ENCODE measurements at regions not wholly inside any gene's neighbourhood (a gene's known extent, or its start where the extent isn't known, plus 50 kb on each side); places are given as distances from the start of the nearest gene placed in this dataset.

DNA sequence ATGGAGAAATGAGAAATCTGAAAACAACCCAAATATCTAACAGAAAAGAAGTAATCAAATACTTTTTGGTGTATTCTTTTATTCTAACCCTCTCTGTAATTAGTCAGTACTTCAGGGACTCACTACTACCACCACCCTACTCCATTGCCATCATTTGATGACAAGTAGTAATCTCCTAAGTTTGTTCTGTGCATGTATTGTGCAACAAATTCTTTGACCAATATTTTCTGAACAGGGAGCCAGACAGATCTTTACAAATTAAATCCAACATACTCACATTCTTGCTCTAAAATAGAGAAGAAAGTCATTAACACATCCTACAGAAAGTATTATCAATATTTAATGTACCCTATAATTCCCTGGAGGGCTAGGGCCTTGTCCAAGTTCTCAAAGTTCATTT lies 1416.4 kb downstream of the DSC3 start:
- in situ Hi-C loops (cut with HindIII; ENCODE audit: low pct_unique_long_range_greater_than_20kb, low sequenced_read_pairs): no loop called here
- no peak for TF ChIP-seq JUND (IDR thresholded peaks at IDR 0.05; ENCODE audit: low read depth)
- no peak for DNase-seq (ENCODE audit: low read depth in 1 of 2, low spot score in 1 of 2)

DNA sequence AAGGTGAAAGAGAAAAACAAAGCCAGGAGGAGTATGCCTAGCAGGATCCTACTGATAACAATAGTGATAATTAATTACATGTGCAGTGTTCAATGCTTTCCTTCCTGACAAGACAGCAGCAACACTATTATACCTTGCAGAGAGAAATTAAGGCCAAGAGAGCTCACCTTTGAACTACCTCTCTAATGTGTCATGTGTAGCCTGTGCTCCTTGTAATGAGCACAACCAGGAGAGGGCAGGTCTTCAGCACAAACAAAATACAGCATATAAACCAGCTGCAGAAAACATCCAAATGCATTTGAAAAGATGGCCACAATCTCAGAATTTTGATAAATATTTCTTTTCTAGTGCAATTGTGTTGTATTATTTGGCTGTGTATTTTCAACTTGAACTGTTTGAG lies 1425.7 kb downstream of the DSC3 start:
- DNase-seq (ENCODE audit: low read depth in 1 of 2, low spot score in 1 of 2): no peak
- in situ Hi-C loops (cut with HindIII; ENCODE audit: low pct_unique_long_range_greater_than_20kb, low sequenced_read_pairs): no loop called here
- no peak for TF ChIP-seq JUND (IDR thresholded peaks at IDR 0.05; ENCODE audit: low read depth)

DNA sequence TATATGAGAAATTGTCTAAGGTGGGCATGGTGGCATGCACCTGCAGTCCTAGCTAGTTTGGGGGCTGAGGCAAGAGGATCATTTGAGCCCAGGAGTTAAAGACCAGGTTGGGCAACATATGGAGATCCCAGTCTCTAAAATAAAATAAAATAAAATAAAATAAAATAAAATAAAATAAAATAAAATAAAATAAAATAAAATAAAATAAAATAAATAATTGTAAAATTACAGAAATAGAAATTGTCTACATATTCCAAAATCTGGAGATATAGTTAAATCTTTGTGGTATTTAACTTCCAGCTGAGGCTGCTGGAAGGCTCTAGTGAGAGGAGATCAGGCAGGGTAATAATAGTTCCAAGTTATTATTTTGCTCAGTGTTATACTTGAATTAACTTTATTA lies 1432.1 kb upstream of the CDH2 start:
- in situ Hi-C loops (cut with HindIII; ENCODE audit: low pct_unique_long_range_greater_than_20kb, low sequenced_read_pairs): no loop called here
- no peak for DNase-seq (ENCODE audit: low read depth in 1 of 2, low spot score in 1 of 2)
- TF ChIP-seq JUND (IDR thresholded peaks at IDR 0.05; ENCODE audit: low read depth): no peak

DNA sequence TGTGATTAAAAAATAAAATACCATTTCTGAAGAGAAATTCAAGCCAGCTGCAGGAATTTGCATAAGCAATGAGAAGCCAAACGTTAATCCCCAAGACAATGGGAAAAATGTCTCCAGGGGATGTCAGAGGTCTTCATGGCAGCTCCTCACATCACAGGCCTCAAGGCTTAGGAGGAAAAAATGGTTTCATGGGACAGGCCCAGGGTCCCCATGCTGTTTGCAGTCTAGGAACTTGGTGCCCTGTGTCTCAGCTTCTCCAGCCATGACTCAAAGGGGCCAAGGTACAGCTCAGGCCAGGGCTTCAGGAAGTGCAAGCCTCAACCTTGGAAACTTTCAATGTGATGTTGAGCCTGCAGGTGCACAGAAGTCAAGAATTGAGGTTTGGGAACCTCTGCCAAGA lies 1428.4 kb upstream of the CDH2 start:
- TF ChIP-seq JUND (IDR thresholded peaks at IDR 0.05; ENCODE audit: low read depth): no peak
- no peak for DNase-seq (ENCODE audit: low read depth in 1 of 2, low spot score in 1 of 2)
- in situ Hi-C loops (cut with HindIII; ENCODE audit: low pct_unique_long_range_greater_than_20kb, low sequenced_read_pairs): no loop called here

DNA sequence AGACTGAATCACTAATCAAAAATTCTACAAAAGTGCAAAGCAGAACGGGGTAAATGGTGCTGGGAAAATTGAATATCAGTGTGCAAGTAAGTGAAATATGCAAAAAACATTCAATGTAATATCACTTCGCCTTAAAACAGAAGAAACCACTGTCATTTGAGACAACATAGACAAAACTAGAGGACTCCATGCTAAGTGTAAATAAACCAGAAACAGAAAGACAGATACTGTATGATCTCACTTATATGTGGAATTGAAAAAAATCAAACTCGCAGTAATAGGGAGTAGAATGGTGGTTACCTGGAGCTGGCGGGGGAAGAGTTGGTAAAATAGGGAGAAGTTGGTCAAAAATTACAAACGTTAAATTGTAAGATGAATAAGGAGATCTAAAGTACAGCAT lies 1420.0 kb upstream of the CDH2 start:
- no peak for TF ChIP-seq JUND (IDR thresholded peaks at IDR 0.05; ENCODE audit: low read depth)
- no peak for DNase-seq (ENCODE audit: low read depth in 1 of 2, low spot score in 1 of 2)
- in situ Hi-C loops (cut with HindIII; ENCODE audit: low pct_unique_long_range_greater_than_20kb, low sequenced_read_pairs): no loop called here

DNA sequence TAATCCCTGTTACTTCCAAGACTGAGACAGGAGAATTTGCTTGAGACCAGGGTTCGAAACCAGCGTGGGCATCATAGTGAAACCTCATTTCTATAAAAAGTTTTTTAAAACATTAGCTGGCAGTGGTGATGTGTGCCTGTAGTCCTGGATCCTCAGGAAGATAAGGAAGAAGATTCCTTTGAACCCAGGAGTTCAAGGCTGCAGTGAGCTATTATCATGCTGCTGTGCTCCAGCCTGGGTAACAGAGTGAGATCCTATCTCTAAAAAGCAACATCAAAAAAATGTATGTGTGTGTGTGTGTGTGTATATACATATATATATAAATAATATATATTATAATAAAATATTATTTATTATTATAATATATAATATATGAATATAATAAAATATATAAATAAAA lies 1417.6 kb upstream of the CDH2 start:
- in situ Hi-C loops (cut with HindIII; ENCODE audit: low pct_unique_long_range_greater_than_20kb, low sequenced_read_pairs): no loop called here
- no peak for TF ChIP-seq JUND (IDR thresholded peaks at IDR 0.05; ENCODE audit: low read depth)
- DNase-seq (ENCODE audit: low read depth in 1 of 2, low spot score in 1 of 2): no peak

DNA sequence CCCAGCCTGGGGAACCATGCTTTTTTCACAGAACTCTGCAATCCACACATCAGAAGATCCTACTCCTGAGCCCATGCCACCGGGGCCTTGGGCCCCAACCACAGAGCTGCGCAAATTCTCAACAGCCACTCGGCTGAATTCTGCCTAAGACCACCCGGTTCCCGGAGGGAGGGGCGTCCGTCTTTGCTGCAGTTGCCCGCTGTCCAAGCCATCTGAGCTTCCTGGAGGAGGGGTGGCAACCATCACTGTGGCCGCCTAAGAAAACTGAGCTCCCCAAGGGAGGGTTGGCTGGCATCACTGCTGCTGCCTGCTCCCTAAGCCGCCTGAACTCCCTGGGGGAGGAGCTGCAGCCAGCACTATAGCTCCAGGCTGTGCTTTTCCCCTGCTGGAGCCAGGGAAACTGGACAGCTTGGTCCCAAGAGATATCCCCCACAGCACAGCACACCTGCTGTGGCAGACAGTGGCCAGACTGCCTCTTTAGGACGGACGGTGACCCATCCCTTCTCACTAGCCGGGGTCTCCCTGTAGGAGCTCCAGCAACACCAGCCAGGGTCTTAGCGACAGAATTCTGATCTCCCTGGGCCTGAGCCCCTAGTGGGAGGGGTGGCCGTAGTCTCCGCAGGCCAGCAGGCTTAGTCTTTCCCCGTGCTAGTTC lies 1411.6 kb upstream of the CDH2 start:
- in situ Hi-C loops (cut with HindIII; ENCODE audit: low pct_unique_long_range_greater_than_20kb, low sequenced_read_pairs): no loop called here
- TF ChIP-seq JUND (IDR thresholded peaks at IDR 0.05; ENCODE audit: low read depth): no peak
- DNase-seq (ENCODE audit: low read depth in 1 of 2, low spot score in 1 of 2): no peak

DNA sequence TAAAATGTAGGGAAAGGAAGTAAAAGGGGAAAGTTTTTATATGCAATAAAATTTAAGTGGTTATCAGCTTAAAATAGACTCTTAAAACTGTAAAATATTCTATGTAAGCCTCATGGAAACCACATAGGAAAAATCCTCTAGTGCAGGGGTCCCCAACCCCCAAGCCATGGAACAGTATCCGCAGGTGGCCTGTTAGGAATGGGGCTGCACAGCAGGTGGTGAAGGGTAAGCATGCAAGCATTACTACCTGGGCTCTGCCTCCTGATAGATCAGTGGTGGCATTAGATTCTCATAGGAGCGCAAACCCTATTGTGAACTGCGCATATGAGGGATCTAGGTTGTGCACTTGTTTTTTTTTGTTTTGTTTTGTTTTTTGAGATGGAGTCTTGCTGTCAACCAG lies 1409.3 kb upstream of the CDH2 start:
- in situ Hi-C loops (cut with HindIII; ENCODE audit: low pct_unique_long_range_greater_than_20kb, low sequenced_read_pairs): no loop called here
- no peak for DNase-seq (ENCODE audit: low read depth in 1 of 2, low spot score in 1 of 2)
- TF ChIP-seq JUND (IDR thresholded peaks at IDR 0.05; ENCODE audit: low read depth): no peak

DNA sequence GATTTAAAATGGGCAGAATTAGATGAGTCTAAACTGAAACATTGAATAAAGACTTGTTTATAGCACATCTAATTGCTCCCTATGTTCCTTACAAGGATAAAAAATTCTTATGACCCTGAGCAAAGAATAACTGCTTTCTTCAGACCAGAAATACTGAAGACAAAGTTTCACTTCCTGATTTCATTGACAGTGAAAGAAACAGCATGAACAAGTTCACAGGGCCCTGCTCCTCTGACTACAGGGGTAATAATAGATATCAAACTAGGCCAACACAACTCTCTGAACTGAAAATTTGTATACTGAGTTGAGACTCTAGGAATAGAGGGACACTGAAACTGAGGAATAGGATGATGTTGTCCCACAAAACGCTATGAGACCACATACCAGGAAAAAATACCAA lies 1383.3 kb upstream of the CDH2 start:
- in situ Hi-C loops (cut with HindIII; ENCODE audit: low pct_unique_long_range_greater_than_20kb, low sequenced_read_pairs): no loop called here
- no peak for DNase-seq (ENCODE audit: low read depth in 1 of 2, low spot score in 1 of 2)
- no peak for TF ChIP-seq JUND (IDR thresholded peaks at IDR 0.05; ENCODE audit: low read depth)

DNA sequence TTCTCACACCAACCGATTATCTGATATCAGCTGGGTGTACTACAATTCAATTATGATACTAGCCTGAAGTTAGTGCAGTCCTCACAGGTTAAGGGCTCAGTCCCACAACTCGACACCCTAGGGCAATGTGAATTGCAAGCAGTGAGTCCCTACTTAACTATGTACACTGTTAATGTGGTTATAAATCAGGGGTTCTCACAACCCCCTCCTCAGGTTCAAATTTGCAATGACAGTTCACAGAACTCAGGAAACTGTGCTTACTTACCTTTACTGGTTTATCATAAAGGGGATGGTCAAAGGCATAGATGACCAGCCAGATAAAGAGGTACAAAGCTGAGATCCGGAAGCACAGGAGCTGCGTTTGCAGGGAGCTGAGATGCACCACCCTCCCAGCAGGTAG lies 1379.1 kb upstream of the CDH2 start:
- TF ChIP-seq JUND (IDR thresholded peaks at IDR 0.05; ENCODE audit: low read depth): no peak
- no peak for DNase-seq (ENCODE audit: low read depth in 1 of 2, low spot score in 1 of 2)
- in situ Hi-C loops (cut with HindIII; ENCODE audit: low pct_unique_long_range_greater_than_20kb, low sequenced_read_pairs): no loop called here

DNA sequence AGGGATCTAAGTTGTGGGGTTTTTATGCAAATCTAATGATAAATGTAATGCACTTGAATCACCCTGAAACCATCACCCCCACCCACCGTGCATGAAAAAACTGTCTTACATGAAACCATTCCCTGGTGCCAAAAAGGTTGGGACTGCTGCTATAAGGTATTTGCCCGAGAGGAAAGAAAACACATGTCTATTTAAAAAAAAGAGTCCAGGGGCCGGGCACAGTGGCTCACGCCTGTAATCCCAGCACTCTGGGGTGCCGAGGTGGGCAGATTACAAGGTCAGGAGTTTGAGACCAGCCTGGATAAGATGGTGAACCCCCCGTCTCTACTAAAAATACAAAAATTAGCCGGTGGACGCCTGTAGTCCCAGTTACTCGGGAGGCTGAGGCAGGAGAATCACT lies 1372.8 kb upstream of the CDH2 start:
- DNase-seq (ENCODE audit: low read depth in 1 of 2, low spot score in 1 of 2): no peak
- no peak for TF ChIP-seq JUND (IDR thresholded peaks at IDR 0.05; ENCODE audit: low read depth)
- in situ Hi-C loops (cut with HindIII; ENCODE audit: low pct_unique_long_range_greater_than_20kb, low sequenced_read_pairs): no loop called here

DNA sequence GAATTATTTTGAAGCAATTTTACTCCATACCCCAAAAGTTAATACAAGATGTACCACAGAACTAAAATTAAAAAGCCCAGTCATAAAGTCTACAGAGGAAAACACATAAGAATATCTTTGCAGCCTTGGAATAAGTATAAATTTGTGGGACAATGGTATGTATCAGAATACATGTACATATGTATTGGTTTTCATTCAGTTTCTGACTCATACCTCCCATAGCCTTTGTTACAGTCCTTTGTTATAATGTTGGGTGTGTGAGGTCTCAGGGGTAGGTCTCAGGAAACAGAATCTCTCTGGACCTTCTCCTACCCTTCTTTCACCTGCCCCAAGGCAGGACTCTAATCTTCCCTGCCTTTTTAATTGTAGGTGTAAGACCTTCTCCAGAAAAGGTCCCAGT lies 1370.7 kb upstream of the CDH2 start:
- no peak for TF ChIP-seq JUND (IDR thresholded peaks at IDR 0.05; ENCODE audit: low read depth)
- in situ Hi-C loops (cut with HindIII; ENCODE audit: low pct_unique_long_range_greater_than_20kb, low sequenced_read_pairs): no loop called here
- DNase-seq (ENCODE audit: low read depth in 1 of 2, low spot score in 1 of 2): no peak

DNA sequence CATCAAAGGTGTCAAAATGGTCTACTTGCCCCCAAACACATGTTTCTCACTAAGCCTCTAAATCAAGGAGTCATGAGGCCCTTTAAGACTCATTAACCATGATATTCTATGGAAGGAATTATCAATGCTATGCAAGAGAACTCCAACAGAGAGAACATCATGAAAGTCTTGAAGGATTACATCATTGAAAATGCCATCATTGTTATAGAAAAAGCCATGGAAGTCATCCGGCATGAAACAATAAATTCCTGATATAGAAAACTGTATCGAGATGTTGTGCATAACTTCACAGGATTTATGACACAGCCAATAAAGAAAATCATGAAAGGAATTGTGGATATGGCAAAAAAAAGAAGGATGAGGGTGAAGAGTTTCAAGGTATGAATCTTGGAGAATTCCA lies 1363.6 kb upstream of the CDH2 start:
- TF ChIP-seq JUND (IDR thresholded peaks at IDR 0.05; ENCODE audit: low read depth): no peak
- no peak for DNase-seq (ENCODE audit: low read depth in 1 of 2, low spot score in 1 of 2)
- in situ Hi-C loops (cut with HindIII; ENCODE audit: low pct_unique_long_range_greater_than_20kb, low sequenced_read_pairs): no loop called here

DNA sequence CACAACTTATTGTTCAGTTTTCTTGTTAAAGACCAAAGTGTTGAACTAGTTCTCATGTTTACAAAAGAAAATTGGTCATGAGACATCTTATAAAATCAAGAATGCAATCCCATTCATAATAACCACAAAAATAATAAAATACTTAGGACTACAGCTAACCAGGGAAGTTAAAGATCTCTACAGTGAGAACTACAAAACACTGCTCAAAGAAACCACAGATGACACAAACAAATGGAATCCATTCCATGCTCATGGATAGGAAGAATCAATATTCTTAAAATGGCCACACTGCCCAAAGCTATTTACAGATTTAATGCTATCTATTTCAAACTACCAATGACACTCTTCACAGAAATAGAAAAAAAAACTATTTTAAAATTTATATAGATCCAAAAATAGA lies 1354.8 kb upstream of the CDH2 start:
- TF ChIP-seq JUND (IDR thresholded peaks at IDR 0.05; ENCODE audit: low read depth): no peak
- DNase-seq (ENCODE audit: low read depth in 1 of 2, low spot score in 1 of 2): no peak
- in situ Hi-C loops (cut with HindIII; ENCODE audit: low pct_unique_long_range_greater_than_20kb, low sequenced_read_pairs): no loop called here
